Stimulated activated CD4-positive, alpha-beta T cell treated with anti-CD3 and anti-CD28 coated beads, Interleukin-1b, Interleukin-23, amount 100 ng/mL, for 4 hours (primary cell): ENCODE measurements at regions not wholly inside any gene's neighbourhood (a gene's known extent, or its start where the extent isn't known, plus 50 kb on each side); places are given as distances from the start of the nearest gene placed in this dataset.
A peak's percentile ranks its signal among the peaks of the same experiment; 100 is the strongest.

Source experiments
- DNase-seq, 2 donors: peaks; one replicate each; pipeline ENCODE4 v3.0.0-alpha.2; 2020; ENCODE audit warnings: low read depth in 2 of 2

DNA sequence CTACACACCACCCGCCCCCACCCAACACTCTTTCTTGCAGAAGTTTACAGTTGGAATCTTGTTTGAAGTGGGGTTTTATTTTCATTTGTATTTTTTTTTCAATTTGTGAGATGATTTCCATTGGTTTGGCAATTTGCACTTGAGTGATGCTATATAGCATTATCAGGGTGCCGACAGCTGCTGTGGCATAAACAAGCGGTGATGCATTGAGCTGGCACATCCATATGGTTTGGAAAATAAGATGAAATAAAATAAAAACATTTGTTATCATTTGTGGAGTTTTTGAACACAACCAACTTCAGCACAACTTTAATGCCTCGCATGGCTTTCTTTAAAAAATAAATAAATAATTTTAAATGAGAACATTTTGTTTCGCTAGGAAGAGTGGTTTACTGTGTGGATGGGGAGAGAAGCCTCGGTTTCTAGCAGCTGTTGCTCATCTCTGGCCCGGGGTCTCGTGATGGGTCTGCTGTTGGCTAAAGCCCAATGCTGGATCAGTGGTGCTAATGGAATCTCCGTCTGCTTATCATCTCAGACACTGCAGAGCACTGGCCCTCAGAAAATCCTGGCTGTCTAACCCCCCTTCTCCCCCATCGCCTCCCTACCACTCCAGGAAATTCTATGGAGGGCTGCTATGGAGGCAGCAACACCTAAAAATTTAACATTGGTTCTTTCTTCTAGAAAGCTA is 192.3 kb upstream of the MAF start:
- DNase-seq = no peak

DNA sequence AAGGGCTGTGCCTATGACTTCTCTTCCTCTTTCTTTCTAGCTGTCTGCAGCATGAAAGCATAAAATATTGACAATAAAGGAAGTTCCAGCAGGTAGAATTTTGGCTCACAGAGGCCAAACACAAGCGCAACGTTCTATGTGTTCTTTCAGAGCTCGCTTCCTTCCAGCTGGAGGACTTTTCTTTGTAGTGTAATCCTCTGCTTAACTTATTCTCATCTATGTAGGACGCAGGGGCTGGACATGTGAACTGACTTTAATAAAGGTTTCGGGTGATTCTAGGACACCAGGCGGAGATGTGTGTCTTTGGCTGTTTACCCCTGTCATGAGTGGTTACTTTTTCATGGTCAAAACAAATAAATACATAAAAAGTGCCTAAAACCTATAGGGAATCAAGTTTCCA is 191.5 kb upstream of the MAF start:
- DNase-seq = no peak

DNA sequence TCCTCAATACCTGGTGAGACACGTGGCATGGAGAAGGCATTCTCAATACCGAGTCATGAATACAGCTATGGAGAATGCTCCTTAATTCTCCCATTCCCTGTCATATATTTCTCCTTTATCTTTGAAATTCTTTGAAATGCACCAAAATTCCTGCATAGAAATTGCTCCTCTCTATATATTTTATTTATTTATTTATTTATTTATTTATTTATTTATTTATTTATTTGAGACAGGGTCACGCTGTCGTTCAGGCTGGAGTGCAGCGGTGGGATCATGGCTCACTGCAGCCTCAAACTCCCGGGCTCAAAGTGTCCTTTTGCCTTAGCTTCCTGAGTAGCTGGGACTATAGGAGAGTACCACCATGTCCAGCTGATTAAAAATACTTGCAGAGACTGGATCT is 190.3 kb upstream of the MAF start:
- no peak for DNase-seq

DNA sequence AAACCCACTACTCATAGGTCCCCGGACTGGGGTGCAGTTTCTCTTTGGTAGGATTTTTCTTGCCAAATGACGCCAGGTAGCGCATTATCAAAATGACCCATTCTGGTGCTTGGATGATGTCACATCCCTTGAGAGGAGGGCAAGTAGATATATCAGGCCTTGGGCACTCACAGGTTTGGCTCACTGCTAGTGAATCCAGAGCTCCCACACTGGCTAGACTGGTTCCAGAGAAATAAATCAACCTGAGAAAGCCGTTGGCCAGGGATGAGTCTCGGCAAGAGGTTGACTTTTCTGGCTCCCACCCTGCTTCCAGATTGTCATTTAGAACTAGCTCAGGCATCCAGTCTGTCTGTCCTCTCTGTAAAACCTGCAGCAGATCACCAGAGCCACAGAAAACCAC is 188.4 kb upstream of the MAF start:
- no peak for DNase-seq

DNA sequence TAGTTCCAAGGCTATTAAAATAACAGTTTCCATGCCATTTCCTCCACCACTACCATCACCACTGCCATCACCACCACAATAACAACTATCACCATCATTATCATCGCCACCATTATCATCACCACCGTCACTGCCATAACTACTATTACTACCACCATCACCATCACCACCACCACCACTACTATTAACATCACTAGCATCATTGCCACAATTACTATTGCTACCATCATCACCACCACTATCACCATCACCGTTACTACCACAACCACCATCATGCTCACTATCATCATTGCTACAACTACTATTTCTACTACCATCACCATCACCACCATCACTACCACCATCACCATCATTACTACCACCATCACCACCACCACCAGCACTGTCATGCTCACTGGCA is 185.9 kb upstream of the MAF start:
- no peak for DNase-seq

DNA sequence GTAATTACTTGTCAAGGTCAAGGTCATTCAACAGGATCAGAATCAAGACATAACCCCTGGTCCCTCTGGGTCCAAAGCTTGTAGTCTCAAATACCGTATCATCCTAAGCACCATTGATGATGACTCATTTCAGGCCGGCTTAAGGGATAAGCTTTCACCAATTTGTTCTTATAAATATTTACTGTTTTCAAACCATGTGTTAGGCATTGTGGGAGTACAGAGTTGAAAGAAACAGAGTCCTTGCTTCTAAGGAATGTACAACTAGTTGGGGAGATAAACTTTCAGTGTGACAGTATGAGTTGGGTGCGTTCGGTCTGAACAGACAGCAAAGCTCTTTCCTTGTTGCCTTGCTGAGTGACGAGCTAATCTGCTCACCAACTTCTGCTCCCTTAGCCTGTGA is 183.5 kb upstream of the MAF start:
- no peak for DNase-seq

DNA sequence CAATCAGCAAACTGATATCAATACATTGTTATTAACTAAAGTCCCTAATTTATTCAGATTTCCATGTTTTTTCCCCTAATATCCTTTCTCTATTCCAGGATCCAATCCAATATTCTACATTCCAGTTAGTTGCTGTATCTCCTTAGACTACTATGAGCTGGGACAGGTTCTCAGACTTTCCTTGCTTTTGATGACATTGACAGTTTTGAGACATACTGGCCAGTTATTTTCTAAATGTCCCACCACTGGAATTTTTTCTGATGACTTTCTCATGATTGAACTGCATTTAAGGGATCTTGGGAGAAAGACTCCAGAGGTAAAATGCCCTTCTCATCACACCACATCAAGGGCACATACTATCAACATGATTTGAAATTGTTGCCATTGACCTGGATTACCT is 177.1 kb upstream of the MAF start:
- DNase-seq = no peak

DNA sequence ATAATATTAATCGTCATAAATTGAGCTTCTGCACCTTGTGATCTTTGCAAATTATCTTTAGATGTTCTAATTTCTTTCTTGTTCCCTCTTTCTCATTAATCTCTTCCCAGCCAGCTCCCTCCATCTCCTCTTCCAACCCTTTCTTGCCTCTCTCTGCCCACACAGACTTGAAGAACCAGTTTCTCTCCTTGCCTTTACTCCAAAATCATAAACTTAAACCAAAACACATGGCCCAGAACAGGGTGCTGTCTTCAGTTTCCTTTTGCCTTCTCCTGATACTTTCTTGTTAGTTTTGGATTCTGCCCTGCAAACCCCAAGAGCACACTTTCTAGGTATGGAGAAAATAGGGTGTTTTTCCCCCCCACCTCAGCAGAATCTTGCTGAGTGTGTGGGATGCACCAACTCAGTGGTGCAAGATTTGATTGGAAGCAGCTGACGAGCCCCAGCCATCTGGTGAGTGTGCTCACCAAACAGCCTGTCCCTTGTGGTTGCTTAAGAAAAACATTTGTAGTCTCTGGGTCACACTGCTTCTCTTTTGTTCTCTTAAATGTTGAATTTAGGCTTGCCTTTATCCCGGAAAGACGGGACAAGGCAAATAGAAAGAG is 175.8 kb upstream of the MAF start:
- no peak for DNase-seq

DNA sequence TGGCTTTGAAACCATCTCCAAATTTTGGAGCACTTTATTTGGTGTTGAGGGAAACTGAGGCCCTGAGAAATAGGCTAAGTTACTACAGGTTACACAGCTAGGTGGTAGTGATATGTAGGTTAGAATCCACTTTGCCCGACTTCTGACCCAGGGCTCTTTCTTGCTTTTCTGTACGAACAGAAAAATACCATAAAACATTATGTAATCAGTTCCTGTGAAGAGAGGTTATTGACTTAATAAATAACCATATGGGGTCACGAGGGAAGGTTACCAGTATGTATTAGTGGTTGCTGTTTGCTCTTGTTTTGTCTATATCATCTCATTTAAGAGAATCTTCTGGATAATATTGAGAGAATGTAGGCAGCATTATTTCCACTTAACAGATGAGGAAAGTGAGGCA is 172.2 kb upstream of the MAF start:
- no peak for DNase-seq

DNA sequence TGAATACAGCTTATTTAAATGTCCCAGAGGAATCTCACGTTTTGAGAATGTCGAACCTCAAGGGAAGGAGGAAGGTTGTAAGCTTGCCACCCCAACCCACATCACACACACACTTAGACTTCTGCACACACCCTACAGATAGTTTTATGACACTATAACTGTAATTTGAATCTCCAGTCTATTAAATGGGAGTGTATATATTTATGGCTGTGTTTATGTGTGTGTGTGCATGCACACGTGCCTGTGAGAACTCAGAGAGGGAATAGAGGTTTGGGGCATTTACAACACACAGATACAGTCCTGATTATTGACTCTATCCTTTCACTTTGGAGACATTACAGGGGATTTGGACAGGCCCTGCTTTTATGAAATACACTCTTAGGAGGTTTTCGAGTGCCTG is 171.5 kb upstream of the MAF start:
- DNase-seq = no peak

DNA sequence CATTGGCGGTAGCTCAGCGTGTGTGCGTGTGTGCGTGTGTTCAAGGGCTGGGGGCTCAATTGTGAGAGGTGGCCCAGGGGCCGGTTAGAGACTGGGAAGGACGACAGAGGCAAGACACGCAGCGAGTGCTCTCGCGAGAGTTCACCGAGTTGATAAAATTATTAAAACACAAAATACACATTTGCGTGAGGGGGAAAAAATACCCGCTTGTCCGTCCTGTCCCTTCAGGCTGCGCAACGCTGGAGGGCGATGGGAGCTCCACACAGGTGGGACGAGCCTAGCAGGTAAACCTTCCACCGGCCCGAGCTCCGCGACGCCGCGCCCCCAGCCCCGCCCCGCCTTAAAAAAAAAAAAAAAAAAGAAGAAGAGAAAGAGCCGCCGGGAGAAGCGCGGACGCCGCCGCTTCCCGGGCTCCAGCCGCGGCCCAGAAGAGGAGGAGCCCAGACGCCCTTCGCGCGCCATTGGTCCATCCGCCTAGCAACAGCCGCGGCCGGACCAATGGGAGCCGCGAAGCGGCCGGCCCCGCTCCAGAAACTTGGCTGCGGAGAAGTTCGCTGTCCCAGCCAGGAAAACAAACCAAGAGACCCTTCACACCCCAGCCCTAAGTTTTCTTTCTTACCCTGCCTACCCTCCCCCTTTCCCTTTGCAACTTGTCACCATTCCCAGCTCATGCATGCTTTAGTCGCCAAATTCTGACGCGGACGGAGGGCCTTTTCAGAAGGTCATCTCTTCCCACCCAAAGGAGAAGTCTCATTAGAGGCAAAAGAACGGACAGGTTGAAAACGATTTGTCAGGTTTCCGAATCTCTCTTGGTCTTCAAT is 169.9 kb upstream of the MAF start:
- peak; percentile 36 to 60 for DNase-seq

DNA sequence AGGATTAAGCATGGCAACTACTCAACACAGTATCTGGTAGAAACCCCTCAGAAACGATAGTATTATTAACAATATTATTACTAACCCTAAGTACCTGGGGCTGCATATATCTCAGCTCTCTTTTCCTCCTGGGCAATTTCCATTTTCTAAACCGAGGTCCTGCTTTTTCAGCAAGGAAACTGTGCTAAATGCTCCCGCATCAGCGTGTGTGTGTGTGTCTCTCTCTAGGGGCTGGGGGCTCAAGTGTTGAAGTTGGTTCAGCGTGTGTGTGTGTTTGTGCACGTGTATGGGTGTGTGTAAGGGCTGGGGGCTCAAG is 169.3 kb upstream of the MAF start:
- DNase-seq = no peak

DNA sequence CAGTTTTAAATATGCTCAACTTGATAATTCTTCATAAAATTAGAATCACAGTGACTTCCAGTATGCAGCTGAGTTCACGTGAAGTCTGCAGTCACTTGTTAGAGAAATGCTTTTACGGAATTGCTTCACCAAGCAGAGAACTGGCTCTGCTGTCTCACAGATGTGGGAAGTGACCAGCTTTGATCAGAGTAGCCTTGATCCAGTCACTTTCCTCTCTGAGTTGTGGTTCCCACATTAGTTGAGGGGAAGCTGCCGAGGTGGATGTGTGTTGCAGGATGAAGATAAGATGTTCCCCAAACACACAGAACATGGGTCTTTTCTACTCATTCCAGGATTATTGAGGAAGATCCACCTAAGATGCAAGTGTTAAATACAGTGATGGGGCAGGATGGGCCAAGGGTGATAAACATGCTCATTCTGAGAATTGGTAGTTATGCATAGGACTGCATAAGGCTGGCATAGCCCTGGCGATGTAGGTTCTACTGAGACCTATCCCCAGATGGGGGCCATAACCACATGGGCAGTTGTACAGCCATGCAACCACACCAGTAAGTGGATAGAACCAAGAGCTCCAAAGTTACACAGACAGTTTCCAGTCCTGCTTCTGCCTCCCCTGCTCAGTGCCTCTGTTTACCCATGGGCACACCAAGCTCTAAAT is 168.9 kb upstream of the MAF start:
- DNase-seq = no peak

DNA sequence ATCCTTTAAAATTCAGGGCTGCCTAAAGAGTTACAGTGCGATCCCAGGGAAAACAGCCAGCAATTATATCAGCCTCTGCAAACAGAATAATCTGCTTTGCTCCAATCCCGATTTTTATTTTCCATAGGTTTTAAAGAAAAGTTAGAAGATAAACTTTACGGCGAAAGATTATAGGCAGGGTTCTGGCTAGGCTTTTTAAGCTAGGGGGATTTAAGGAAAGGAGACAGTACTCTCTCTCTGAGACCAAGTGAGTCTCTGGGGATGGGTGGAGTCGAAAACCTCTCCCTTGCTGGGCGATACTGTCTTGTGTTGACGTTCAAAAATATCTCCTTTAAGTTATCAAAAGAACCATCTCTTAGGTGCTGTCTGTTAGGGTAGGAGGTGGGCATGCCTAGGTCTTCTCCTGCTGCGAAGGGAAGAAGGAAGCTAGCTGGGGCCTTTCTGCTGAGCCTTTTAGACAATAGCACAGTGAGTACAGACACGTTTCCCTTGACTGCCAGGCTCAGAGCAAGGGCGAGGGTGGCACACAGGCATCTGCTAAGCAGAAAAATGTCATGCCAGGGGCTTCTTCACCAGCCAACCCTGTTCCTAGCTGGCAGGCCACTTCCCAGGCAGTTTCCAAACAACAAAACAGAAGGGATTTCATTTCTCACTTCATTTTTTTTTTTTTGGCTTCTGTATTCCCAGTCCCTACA is 167.9 kb upstream of the MAF start:
- DNase-seq = no peak

DNA sequence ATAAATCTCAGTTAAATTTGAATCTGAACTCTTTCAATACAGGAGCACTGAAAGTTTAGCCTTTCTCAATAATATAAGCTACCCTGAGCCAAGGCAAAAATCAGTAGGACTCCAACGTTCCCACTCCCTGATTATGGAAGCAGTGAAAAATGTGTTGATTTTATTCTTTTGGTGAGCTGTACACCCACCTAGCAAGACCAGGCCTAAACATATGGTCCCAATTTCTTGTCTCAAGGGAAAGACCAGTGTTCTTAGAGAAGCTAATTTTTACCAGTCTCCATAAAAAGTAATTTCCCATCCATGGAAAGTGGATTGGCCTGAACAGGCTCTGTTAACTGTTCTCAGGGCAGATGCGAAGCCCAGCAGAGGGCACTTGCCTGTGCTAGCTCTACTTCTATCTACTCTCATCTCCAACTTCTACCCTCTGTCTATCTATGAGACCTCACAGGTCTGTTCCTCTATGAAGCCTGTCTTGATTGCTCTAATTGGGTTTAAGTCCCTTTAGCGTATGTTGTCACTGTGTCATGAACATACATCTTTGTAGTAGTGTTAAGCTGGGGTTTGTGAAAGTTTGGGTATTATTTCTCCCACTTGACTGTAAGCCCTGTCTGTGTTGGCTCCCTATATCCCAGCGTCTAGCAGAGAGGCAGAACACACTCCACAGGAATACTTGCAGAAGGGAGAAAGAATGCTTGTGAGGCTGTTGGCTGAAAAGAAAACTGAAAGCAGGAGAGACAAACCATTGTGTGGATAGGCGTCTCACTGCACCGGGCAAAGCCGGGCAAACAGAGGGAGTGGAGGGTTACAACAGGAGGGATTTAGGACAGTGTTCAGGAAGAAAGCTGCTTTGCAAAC is 167.1 kb upstream of the MAF start:
- DNase-seq = no peak

DNA sequence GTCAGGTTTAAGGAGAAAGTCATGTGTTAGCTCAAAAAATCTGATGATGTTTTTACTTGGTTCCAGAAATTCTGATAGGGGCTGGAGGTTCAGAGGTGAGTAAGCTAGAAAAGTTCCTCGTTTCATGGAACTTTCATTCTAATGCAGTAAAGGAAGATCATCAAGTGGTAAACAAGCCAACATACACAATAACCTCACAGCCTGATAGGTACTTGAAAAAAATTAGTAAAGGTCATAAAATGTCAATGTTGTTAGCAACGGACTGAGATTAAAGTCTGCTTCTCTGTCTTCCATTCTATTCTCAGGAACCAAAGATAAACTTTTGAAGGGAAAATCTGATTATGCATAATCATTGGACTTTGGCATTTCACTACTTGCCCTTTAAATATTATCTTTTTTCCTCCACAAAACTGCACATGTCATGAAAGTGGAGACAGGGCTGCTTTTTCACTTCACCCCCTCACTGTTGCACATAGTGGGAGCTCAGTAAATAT is 165.4 kb upstream of the MAF start:
- no peak for DNase-seq

DNA sequence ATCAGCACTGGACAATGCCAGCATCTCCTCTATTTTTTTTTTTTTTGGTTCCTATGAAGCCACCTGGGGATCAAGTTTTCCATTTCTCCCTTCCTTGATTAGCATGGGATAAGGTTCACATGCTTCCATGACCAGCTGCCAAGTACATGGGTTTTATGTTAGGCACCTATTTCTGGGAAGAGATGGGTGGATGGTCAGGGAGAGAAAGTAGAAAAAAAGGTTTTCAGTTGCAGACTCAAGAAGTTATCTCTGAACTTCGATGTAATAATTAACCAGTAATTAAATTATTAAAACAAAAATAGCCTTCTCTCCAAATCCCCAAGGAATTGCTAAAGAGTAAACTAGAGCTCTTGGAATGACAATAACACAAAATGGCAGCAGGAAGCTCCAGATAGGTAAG is 164.9 kb upstream of the MAF start:
- no peak for DNase-seq

DNA sequence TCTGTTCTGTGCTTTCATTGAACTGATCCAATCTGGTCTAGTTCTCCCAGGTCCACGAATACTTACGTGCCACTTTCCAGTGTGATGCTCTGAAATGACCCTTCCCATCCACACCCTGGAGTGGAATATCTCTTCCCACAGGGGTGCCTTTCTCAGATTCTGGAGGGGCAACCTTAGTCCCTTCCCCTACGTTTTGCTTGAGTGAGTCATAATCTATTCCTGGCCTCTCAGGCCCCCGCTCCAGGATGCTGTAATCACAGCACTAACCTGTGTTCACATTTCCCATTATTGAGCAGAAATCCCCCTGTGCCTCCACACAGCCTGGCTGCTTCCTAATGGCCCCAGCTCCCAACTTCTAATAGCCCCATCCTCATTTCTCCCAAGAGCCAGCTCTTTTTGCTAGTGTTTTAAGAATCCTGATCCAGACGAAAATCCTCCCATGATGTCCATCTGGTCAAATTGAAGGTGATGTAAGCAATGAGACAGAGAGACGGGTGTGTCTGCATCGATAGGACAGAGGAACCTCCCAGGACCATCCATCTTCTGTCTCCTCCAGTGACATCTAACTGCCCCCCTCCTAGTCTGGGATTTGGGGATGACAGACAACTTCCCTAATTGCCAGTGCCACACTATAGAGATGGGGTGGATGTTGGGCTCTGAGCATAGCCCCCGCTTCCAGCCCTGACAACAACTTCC is 164.0 kb upstream of the MAF start:
- no peak for DNase-seq

DNA sequence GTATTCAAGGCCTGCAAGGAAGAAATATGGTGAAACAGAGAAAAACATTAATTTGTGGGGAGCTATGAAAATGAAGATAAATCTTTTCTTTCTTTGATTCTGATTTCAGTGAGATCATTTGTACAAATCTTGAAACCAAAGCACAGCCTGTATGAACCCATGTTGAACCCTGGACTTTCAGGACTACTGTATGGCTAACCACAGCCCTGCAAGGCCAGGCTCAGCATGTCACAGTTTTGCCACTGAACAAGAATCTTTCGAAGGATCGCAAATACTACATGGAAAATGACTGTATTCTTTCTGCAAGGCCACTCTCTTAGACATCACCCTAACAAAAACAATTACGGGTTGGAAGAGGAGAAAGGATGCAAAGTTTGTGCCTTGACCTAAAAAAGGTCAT is 161.7 kb upstream of the MAF start:
- no peak for DNase-seq

DNA sequence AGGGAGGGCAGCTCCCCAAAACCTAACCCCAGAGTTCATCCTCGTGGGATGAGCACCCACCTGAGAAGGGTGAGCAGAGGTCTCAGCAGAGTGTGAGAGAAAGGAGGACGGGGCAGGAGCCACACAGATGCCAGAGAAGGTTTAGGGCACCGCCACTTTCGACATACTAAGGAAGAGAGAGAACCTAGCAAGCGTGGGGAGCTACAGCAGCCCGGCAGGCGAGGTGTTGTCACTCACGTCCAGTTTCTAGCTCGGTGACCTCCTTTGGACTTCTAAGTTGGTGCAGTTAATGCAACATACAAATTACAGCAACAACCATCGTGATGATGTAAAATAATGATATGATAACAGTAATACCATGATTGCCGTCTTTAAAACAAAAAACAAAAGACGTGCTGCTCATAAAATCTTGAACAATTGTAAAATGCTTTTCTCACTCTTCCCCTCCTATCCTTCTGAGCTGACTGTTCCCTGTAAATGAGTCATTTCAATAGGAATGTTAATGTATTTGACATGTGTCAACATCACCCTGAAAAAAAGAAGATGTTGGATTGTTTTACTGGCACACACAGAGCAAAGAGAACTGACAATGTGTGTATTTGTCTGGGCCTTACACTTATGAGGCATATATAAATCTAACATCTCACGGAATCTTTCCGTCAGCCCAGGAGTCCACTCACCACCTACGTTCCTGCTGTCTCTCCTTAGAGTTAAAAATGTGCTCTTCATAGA is 158.2 kb upstream of the MAF start:
- DNase-seq = no peak
